B cell (primary cell): ENCODE measurements at regions not wholly inside any gene's neighbourhood (a gene's known extent, or its start where the extent isn't known, plus 50 kb on each side); places are given as distances from the start of the nearest gene placed in this dataset.

Experiments used
- ATAC-seq: fragments of 200-7000 bp; cut with Tn5 transposase; one replicate; pipeline ENCODE4 v1.10.0; 2021; ENCODE audit warnings: low read depth, mild to moderate bottlenecking, moderate number of reproducible peaks, moderate library complexity
- CTCF ChIA-PET: fragments of 350-600 bp; sonication (Branson Sonifier 250); formaldehyde crosslinking; loops from one replicate; lab custom pipeline; 2021; ENCODE audit warnings: antibody characterized with exemption, inconsistent platforms; lab: Charles Lee
- POLR2A ChIA-PET: fragments of 350-600 bp; sonication (Branson Sonifier 250); formaldehyde crosslinking; loops from one replicate; lab custom pipeline; 2021; ENCODE audit warnings: antibody characterized with exemption; lab: Charles Lee
- DNase-seq: peaks from one replicate; pipeline ENCODE4 v3.0.0; 2013
- H2AFZ ChIP-seq: 2 replicates; pipeline ENCODE4 v1.6.1; 2012; ENCODE audit warnings: mild to moderate bottlenecking, low read depth, low read length; ENCODE audit not compliant: insufficient read depth, poor library complexity, severe bottlenecking
- H3K27ac ChIP-seq, 2 donors: 1 replicate in 1 of 2; 2 replicates in 1 of 2; pipeline ENCODE4 v1.5.1; 2012 to 2013; ENCODE audit warnings: low read length in 2 of 2, mild to moderate bottlenecking in 2 of 2, moderate library complexity in 1 of 2
- H3K27me3 ChIP-seq, 4 experiments: fragments of 200-600 bp in 1 of 4; sonication (generic) in 1 of 4; replicated peaks in 1 of 4; 1 replicate in 2 of 4; 2 replicates in 2 of 4; pipeline versions ENCODE4 v1.6.1 to v1.7.0; 2013 to 2016; ENCODE audit warnings: low read length in 3 of 4, mild to moderate bottlenecking in 2 of 4, mixed read lengths in 1 of 4, moderate library complexity in 1 of 4; ENCODE audit not compliant: insufficient read depth in 4 of 4, control insufficient read depth in 3 of 4; ENCODE audit errors: control extremely low read depth in 1 of 4
- H3K36me3 ChIP-seq, 2 experiments: replicated peaks in 1 of 2; 1 replicate in 1 of 2; 2 replicates in 1 of 2; pipeline versions ENCODE4 v1.6.1 to v1.7.1; 2013; ENCODE audit warnings: low read length in 1 of 2; ENCODE audit not compliant: insufficient read depth in 2 of 2, control insufficient read depth in 1 of 2; ENCODE audit errors: control extremely low read depth in 1 of 2, extremely low read depth in 1 of 2
- H3K4me1 ChIP-seq, 2 donors: fragments of 200-600 bp in 1 of 2; sonication (generic) in 1 of 2; 1 replicate in 1 of 2; 2 replicates in 1 of 2; pipeline versions ENCODE4 v1.5.1 to v1.6.1; 2013 to 2017; ENCODE audit warnings: low read length in 2 of 2; ENCODE audit not compliant: control insufficient read depth in 2 of 2, insufficient read depth in 2 of 2
- H3K4me2 ChIP-seq: replicated peaks from 2 replicates; pipeline ENCODE3; 2012; ENCODE audit warnings: mild to moderate bottlenecking, low read depth, low read length; ENCODE audit not compliant: poor library complexity, severe bottlenecking
- H3K4me3 ChIP-seq, 5 experiments: fragments of 200-600 bp in 1 of 5; sonication (generic) in 1 of 5; 1 replicate in 3 of 5; 2 replicates in 2 of 5; pipeline versions ENCODE4 v1.5.1 to v1.7.0; 2011 to 2016; ENCODE audit warnings: low read length in 4 of 5, mild to moderate bottlenecking in 4 of 5, low read depth in 2 of 5, control low read depth in 1 of 5, moderate library complexity in 1 of 5; ENCODE audit not compliant: insufficient read depth in 1 of 5; ENCODE audit errors: control extremely low read depth in 1 of 5, extremely low read depth in 1 of 5
- H3K79me2 ChIP-seq: fragments of 200-600 bp; sonication (generic); one replicate; pipeline ENCODE4 v1.6.0; 2016; ENCODE audit warnings: low read length; ENCODE audit not compliant: control insufficient read depth, insufficient read depth
- H3K9ac ChIP-seq: fragments of 200-600 bp; sonication (generic); 2 replicates; pipeline ENCODE4 v1.6.1; 2017; ENCODE audit warnings: mild to moderate bottlenecking, low read length, moderate library complexity
- H3K9me3 ChIP-seq, 3 donors: one replicate each; pipeline versions ENCODE4 v1.6.1 to v1.7.1; 2013; ENCODE audit warnings: low read length in 2 of 3; ENCODE audit not compliant: control insufficient read depth in 2 of 3, insufficient read depth in 1 of 3; ENCODE audit errors: control extremely low read depth in 1 of 3
- H4K20me1 ChIP-seq: 2 replicates; pipeline ENCODE4 v1.6.0; 2012; ENCODE audit warnings: mild to moderate bottlenecking, low read length; ENCODE audit not compliant: insufficient read depth, control insufficient read depth, poor library complexity, severe bottlenecking
- H3K27ac Mint-ChIP-seq: one replicate; pipeline ENCODE4 v1.8.0; 2021; ENCODE audit warnings: mixed read lengths
- H3K27me3 Mint-ChIP-seq: one replicate; pipeline ENCODE4 v1.8.0; 2021; ENCODE audit warnings: mixed read lengths
- H3K4me1 Mint-ChIP-seq: one replicate; pipeline ENCODE4 v1.8.0; 2021; ENCODE audit warnings: mixed read lengths
- H3K4me3 Mint-ChIP-seq: one replicate; pipeline ENCODE4 v1.8.0; 2021; ENCODE audit warnings: mixed read lengths
- H3K9me3 Mint-ChIP-seq: one replicate; pipeline ENCODE4 v1.8.0; 2022; ENCODE audit warnings: mixed read lengths; ENCODE audit not compliant: insufficient read depth
- CTCF ChIP-seq: fragments of 200-600 bp; IDR thresholded peaks from one replicate; pipeline ENCODE4 v1.8.0; 2022; ENCODE audit warnings: antibody characterized with exemption, mild to moderate bottlenecking
- EZH2 ChIP-seq: IDR thresholded peaks from 2 replicates; pipeline ENCODE4 v1.6.1; 2012; ENCODE audit warnings: borderline replicate concordance, low read depth, mild to moderate bottlenecking, moderate library complexity, low read length; ENCODE audit not compliant: insufficient read depth, poor library complexity, severe bottlenecking
- WGBS: methylation state at CpG from one replicate; pipeline ENCODE4 v1.1.5; 2013; ENCODE audit warnings: missing lambda C conversion rate; ENCODE audit not compliant: insufficient coverage; 5-methylcytosine and 5-hydroxymethylcytosine counted together
- intact Hi-C: fragments of 100-400 bp; cut with micrococcal nuclease; formaldehyde crosslinking; loops from one replicate; pipeline ENCODE4 v1.10.0; 2022

GRCh38 chr1:194223596-194223995 is 1037.2 kb upstream of the B3GALT2 start:
- TF ChIP-seq CTCF = no peak
- H3K4me3 Mint-ChIP-seq = no peak overlapping the region
- no peak overlapping the region for H3K27ac Mint-ChIP-seq
- intact Hi-C loops = no loop called here
- peaks cover 6 to 10% of the 10 kb centered on the region in 2 donors for H3K4me1 ChIP-seq
- ATAC-seq (no peak), DNase-seq (no peak)
- H3K27me3 ChIP-seq = peaks cover 0 to 34% (median 3%) of the 10 kb centered on the region in 4 experiments
- H3K36me3 ChIP-seq = no peaks in the 10 kb centered on the region
- no peak overlapping the region for H3K4me2 ChIP-seq
- H3K9me3 Mint-ChIP-seq = no peaks in the 10 kb centered on the region
- peaks cover 38% of the 10 kb centered on the region for H3K27me3 Mint-ChIP-seq
- H3K9ac ChIP-seq = no peak overlapping the region
- WGBS = no CpG with 5 or more reads among the region's 1 CpG
- H3K27ac ChIP-seq = no peak overlapping the region
- ChIA-PET POLR2A (no interaction called here), CTCF (no interaction called here)
- H3K4me1 Mint-ChIP-seq = peaks cover 10% of the 10 kb centered on the region
- peaks cover 0 to 16% (median 0%) of the 10 kb centered on the region in 3 donors for H3K9me3 ChIP-seq
- H3K4me3 ChIP-seq = no peak overlapping the region
- no peaks in the 10 kb centered on the region for H4K20me1 ChIP-seq
- H2AFZ ChIP-seq = no peak overlapping the region
- no peaks in the 10 kb centered on the region for H3K79me2 ChIP-seq

GRCh38 chr1:194215448-194215847 is 1029.0 kb upstream of the B3GALT2 start:
- WGBS = no CpG with 5 or more reads among the region's 1 CpG
- Histone ChIP-seq H3K4me2 (no peak overlapping the region), H4K20me1 (no peaks in the 10 kb centered on the region), H2AFZ (no peak overlapping the region), H3K4me3 (no peak overlapping the region), H3K27me3 (peaks cover 0 to 5% (median 0%) of the 10 kb centered on the region in 4 experiments), H3K36me3 (no peaks in the 10 kb centered on the region), H3K79me2 (no peaks in the 10 kb centered on the region), H3K27ac (no peak overlapping the region), H3K4me1 (no peaks in the 10 kb centered on the region), H3K9ac (no peak overlapping the region), H3K9me3 (peaks cover 0 to 2% (median 0%) of the 10 kb centered on the region in 3 donors)
- Mint-ChIP-seq H3K27ac (no peak overlapping the region), H3K4me1 (no peaks in the 10 kb centered on the region), H3K9me3 (no peaks in the 10 kb centered on the region), H3K4me3 (no peak overlapping the region), H3K27me3 (peaks cover 11% of the 10 kb centered on the region)
- CTCF ChIA-PET = interaction anchor here (1.3 kb wide), 1 partner anchor 10 kb away, joined by 3 read pairs; no protein-coding TSS in a partner anchor
- TF ChIP-seq EZH2 (no peak), CTCF (no peak)
- DNase-seq (no peak), ATAC-seq (no peak)
- intact Hi-C loops = no loop called here
- POLR2A ChIA-PET = no interaction called here
